HK-2 (cell line): ENCODE measurements at regions not wholly inside any gene's neighbourhood (a gene's known extent, or its start where the extent isn't known, plus 50 kb on each side); places are given as distances from the start of the nearest gene placed in this dataset.

Experiments
- DNase-seq: peaks from one replicate; pipeline ENCODE4 v3.0.0-alpha.2; 2018; ENCODE audit not compliant: unreplicated experiment

DNA sequence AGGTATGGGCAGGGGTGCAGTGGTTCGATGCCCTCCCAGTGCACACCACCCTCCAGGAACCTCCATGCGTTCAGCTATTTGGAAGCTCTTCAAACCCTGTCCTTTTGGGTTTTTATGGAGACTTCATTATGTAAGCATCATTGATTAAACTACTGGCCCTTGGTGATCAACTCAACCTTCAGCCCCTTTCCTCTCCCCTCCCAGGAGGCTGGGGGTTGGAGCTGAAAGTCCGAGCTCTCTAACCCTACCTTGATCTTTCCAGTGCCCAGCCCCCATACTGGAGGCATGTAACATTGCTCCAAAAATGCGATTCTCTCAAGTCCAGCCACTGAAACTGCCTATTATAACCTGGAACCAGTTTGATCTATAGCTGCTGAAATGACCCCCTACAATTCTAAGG lies 188.1 kb downstream of the IPO8 start:
- DNase-seq: no peak

DNA sequence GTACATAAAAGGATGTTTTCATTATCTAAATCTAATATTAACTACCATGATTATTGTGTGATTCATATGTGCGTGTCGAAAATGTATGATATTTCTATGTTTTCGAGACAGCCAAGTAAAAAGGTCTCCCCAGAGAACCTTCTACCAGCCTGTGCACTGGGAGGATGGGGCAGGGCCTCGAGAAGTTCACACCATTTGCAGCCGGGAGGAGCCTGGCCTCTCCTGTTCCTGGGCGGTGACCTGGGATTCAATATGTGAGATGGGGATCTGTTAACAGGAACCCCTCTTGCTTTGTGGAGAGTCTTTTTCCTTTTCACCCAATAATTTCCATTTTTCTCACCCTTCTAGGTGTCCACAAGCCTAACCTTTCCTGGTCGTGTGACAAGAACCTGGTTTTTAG lies 189.3 kb downstream of the IPO8 start:
- DNase-seq: no peak

DNA sequence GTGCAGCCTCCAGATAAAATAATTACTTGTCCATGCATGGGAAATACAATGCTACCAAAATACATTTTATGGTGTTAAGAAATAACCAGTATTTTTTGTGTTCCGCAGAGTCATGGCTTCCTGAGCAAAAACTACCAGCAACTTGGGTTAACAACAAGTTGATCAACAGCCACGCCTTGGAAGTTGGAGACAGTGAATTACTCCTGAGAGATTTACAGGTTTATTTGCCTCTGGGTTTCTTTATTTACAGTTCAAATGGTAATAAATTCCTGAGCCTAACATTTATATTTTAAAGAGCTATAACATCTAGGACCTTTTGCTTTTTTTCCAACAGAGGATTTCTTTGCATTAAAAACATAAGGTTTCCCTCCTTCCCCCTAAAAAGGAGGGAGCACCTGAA lies 194.0 kb downstream of the IPO8 start:
- no peak for DNase-seq

DNA sequence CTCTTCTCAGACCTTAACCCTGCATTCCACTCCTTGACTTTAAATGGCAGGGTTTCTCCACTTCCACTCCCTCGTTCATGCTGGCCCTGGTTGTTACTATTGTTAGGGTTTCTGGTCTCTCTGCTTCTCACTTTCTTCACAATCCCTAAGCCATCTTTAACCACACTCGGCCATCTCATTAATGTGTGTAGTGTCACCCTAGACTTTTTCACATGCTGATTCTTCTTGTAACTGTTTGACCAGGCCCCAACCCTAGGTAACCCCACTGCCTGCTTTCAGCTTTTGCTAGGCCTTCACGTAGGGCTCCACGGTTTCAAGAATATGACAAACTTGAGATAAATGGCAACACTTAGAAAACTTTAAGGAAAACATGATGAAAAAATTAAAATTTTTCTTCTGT lies 195.1 kb downstream of the IPO8 start:
- no peak for DNase-seq

DNA sequence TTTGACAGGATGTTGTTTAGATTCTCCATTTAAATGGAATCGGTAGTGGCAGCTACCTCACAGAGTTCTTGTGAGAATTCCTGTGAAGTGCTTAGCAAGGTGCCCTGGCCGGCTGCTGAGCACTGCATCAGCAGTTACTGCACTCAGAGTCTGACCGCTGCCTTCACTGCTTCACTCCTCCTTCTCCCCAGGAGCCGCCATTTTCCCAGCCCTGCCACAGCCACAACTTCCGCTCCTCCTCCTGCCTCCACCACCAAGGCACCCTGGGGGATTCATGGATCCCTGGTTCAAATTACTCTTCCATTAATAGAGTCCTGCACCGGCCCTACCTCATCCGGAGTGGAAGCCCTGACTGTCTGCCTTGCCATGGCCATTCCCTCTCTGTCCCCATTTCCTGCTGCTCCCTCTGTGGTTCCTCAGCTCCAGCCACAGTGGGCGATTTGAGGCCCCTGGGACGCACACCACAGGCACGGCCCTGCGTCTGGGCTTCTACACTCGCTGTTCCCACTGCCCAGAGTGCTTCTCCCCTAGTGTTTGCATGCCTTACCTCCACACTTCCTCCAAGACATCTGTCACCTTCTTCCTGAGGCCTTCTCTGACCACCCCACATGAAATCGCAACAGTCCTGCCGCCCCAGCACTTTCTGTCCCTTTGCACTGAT lies 210.3 kb downstream of the IPO8 start:
- DNase-seq: no peak

DNA sequence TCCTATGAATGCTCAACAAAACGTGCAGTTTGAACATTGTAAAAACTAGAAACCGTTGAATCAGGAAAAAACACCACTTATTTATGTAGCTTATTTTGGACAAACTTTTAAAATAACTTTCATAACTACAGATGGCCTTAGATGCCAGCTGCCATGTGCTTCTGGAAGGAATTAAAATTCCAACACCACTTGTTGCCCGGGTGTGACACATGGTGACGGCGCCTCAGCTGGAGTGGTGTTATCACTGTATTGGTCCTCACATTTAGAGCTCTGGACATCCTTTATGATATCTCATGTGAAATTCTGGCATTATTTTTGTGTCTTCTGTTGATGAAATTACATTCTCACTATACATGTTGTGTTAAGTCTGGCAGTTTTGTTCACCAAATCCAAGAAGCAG lies 211.0 kb downstream of the IPO8 start:
- DNase-seq: no peak

DNA sequence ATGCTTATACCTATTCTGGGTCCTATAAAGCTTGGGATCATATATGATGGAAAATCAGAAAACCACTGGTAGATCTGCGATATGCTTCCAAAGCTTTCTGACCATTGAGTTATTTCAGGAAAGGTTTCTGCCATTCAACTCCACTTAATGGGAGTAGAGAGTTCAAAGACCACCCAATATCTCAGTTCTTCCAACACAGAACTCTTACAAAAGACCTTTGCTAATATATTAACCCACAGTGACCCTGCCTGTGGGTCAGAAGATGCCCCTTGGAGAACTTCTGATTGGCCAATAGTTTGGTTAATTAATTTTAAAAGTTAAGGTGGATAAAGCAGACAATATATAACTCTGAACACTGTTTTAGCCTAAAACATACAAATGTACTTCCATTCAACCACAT lies 213.0 kb downstream of the IPO8 start:
- no peak for DNase-seq

DNA sequence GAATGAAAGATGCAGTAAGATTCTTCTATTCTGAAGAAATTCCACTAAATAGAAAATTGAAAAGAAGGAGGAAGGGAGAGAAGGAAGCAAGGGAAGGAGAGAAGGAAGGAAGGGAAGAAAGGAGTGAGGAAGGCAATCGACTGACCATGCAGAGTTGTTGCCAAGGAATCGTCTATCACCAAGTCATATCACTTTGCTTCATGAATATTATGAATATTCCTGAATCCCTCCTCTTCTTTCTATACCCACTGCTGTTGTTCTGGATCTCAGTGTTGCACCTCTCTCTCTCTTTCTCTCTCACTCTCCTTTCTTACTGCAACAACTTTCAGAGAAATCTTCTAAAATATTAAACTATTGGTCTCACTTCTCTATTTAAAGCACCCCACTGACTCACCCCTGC lies 222.4 kb downstream of the IPO8 start:
- DNase-seq: no peak

DNA sequence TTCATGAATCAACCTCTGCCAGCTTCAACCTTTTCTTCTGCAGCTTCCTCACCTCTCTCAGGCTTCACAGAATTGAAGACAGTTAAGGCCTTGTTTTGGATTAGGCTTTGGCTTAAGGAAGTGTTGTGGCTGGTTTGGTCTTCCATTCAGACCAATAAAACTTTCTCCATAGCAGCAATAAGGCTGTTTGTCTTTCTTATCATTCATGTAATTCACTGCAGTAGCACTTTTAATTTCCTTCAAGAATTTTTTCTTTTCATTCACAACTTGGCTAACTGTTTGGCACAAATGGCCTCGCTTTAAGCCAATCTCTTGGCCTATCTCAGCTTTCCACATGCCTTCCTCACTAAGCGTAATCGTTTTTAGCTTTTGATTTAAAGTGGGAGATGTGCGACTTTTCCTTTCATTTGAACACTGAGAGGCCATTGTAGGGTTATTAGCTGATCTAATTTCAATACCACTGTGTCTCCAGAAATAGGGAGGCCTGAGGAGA lies 229.5 kb downstream of the IPO8 start:
- no peak for DNase-seq

DNA sequence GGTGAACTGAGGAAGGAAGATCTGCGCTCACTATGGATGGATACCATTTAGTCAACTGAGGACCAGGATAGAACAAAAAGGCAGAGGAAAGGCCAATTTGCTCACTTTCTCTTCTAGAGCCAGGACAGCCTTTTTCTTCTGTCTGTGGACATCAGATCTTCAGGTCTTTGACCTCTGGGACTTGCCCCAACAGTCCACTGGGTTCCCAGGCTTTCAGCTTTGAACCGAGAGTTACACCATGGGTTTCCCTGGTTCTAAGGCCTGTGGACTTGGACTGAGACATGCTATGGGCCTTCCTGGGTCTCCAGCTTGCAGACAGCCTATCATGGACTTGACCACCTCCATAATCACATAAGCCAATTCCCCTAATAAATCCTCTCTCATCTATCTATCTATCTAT lies 232.0 kb downstream of the IPO8 start:
- no peak for DNase-seq

DNA sequence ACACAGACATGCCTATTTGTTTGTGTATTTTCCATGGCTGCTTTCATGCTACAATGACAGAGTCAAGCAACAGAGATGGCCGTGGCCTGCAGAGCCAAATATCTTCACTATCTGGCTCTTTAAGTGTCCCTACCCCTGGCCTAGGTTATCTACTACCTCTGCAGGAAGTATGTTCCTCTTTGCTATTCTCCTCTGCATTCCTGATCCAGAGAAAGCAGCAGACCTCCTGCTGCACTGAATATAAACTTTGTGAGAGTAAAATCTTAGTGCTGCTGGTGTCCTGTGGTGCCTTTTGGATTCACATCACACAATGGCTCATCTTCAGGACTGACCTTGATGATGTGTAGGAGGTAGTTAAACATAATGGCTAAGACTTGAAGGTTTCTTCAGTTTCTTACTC lies 233.4 kb downstream of the IPO8 start:
- DNase-seq: no peak

DNA sequence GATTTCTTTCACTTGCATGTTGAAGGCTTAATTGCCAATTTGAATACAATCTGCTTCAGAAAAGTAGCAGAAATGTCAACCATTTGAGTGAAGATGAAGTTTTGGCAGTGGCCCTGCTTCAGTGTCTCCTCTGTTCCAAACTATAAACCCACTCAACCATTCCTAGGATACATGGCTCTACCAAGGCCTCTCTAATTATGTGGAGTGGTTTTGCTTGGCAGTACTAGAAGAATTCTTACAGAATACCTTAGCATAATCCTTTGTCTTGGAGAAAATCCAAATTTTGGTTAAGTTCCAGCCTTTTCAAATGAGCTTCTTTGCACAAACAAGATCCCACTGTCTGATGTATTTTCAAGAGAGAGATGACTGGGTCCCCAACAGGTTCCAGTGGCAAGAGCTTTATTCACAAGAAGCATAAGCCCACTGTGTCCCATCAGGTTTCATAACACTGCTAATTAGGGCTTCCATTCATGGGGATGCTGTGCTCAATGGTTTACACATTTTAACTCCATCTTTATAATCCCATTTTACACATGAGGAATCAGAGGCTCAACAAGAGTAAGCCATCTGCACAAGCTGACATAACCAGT lies 234.5 kb downstream of the IPO8 start:
- no peak for DNase-seq

DNA sequence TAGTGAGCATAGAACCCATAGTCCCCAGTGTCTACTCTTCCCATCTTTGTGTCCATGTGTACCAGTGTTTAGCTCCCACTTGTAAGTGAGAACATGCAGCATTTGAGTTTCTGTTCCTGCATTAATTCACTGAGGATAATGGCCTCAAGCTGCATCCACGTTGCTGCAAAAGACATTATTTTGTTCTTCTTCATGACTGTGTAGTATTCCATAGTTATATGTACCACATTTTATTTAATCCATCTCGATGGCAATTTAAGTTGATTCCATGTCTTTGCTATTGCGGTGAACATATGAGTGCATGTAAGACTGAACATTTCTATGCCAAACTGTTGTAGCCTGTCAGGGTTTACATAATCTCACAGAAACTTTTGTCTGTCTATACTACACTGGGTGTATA lies 237.2 kb downstream of the IPO8 start:
- no peak for DNase-seq

DNA sequence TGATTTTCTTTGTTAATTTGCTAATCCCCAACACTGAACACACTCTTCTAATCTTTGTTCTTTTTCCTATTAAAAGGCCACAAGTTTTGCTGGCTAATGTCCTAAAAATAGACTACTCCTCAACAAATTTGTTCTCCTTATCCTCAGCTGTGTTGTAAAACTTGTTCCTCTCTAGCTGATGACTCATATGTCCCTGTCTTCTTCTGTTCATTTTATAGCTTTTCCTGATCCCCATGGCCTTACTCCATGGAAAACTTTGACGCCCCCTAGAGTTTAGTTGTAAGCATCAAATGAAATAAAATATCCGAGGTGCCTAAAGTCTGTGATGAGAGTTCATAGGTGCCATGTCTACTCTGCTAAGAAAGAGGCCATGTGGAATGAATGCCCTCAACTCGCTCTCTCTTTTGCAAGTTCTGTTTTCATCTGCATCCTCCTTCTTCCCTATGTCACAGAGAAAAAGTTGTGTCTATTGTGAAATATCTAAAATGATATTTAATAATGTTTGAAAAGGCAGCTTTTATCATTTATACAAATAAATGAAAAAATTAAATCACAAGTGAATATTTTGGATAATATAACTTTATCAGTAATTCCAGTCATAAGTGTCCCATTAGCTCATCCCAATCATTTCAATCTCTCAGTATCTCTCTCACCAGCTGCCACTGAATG lies 237.9 kb downstream of the IPO8 start:
- DNase-seq: no peak

DNA sequence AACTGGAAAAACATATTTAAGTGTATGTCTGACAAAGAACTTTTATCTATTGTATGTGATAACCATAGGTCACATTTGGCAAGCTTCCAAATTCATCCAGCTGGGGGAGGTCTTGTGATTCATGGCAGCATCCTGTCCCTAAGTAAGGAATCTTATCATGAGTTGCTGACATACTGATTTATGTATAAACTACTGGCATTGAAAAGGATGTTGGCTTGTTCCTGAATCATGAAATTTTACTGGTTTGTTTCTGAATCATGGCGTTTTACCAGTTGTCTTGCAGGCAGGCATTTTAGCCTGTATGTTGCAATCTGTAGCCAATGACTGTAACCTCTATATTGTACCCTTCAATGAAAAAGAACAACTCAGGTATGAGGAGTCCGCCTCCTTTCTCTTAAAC lies 244.8 kb downstream of the IPO8 start:
- DNase-seq: no peak

DNA sequence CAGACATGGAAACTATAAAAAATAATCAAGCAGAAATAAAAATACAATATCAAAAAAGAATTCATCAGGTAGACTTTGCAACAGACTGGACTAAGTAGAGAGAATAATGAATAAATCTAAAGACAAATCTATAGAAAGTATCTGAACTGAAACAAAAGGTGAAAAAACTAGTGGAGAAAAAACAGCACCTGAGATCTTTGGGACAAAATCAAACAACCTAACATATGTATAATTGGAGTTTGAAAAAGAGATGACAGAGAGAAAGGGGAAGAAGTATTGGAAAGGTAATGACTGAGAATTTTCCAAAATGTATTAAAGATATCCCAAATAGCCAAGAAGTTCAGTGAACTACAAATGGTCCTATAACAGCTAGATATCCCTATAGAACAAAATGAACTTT lies 245.4 kb downstream of the IPO8 start:
- DNase-seq: no peak

DNA sequence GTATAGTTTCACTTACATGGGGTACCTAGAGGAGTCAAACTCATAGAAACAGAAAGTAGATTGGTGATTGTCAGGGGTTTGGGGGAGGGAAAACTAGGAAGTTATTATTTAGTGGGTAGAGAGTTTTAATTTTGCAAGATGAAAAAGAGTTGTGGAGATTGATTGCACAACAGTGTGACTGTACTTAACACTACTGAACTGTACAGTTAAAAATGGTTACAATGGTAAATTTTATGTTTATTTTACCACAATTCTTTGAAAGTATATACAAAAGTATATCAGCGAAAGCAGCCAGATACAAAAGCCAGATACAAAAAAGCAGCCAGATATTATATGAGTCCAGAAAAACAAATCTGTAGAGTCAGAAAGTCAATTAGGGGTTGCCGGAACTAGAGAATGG lies 247.6 kb downstream of the IPO8 start:
- DNase-seq: no peak

DNA sequence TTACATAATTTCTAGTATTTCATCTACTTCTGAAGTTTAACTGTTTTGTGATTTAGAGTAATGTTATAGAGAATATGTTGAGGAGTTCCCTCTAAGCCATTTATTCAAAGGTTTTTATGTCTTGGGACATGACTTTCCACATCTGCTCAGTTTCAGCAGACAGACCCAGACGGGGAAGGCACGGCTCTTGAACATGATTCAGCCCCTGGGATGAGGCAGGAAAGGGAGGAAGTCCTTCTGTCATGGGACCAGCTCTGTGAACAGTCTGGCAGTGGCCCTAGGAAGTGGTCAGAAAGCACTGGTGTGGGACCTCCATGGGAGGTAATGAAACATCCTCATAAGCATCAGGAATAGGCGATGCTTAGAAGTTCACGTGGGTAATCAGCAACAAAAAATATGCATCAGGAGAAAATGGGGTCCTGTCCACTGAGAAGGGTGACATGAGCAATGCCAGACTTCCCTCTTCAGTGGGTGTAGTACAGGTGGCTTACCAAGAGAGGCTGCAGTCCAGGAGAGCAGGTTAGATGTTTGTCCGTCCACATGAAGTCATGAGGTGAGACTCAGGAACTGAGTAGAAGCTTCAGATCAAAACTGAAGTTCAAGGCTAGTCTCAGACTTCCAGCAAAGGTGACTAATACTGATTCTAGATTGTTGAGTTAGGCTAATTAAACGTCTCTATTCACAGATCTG lies 248.5 kb downstream of the IPO8 start:
- DNase-seq: no peak

DNA sequence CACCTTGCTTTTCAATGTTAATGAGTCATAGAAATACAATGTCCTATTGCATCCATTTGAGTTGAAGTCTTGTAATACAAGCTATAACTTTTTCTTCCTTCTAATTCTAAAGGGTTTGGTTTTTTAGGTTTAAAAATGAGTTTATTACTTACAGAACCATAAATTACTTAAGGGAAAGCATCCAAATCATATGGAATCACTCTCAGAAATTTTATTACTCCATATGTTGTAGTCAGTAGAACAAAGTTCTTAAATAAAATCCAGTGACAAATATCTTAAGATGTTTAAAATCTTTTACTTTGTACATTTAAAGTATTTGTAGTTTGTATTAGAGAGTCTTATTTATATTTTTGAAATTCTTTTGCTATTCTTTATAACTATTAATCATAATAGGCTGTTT lies 253.2 kb downstream of the IPO8 start:
- DNase-seq: no peak

DNA sequence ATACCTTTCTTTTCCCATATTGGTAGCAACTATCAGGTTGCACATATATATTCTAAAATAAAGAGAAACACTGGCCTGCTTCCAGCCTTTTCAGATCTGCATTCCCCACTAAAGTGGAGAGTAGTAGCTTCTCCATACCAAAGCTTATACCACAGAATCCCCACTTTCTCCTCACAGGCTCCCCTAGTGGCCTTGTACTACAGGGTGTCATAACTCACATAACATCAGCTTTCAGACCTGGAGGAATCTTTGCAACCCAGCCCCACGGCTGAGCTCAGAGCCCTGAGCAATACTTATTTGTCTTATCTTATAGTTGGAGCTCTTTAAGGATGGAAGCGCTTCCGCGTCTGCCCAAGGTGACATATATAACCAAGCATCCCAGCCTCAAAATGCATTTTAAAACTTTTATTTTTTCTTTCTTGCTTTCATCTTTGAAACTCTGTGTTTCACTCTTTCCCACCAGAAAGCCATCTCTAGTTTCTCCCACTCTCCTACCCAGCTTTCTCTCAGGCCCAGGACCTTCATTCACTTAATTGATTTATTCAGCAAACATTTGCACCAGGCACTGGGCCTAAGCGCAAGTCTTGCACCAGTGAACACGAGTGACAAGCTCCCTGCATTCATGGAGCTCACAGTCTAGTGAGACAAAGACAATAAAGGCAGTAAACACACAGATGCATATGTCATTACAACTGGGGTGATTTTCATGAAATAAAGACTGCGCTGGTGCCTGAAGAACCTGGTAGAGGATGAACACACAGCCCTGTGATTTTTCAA lies 254.7 kb downstream of the IPO8 start:
- DNase-seq: no peak

DNA sequence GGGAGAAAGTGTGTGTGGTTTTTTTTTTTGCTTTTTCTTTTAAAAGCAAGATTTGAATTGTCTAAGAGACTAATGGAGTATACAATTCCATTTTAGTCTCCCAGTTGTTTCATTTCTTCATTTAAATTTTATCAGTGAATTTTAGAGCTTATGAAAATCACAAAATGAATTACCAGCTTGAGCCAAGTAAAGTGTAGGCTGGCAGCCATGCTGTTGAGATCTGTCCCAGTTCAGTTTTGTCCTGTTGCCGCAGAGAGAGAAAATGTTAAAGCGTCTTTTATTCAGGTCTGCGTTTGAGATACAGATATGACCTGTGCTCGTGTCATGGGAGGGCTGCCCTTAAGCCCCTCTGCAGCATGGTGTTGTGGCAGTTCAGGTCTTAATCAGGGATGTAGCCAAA lies 256.5 kb downstream of the IPO8 start:
- no peak for DNase-seq

DNA sequence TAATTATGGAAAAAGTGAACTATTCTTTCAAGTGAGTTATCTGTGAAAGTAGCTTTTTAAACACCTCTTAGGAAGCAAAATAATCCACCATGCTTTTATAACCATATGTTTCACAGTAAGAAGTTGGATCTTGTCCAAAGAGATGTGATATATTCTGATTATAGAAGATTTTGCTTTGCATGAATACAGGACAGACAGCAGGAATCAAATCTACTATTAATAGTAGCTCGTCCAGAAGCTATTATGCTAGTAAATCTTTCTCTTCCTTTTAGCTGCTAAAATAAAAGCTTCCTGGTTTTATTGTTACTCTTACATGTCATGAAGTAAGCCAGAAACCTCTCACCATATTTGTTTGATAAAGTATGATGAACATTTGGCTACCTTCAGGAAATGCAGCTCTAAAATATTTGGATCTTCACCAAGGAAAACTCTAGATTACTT lies 257.0 kb downstream of the IPO8 start:
- no peak for DNase-seq
